A549 (cell line): ENCODE measurements at regions not wholly inside any gene's neighbourhood (a gene's known extent, or its start where the extent isn't known, plus 50 kb on each side); places are given as distances from the start of the nearest gene placed in this dataset.
"Not testable (repeated sequence)": the region's sequence is repeated elsewhere in the genome, so short reads cannot be mapped to it uniquely, and the experiment has no call there.

Source experiments
- ATAC-seq, 2 experiments: fragments of 200-7000 bp in 1 of 2; fragments of >200 bp in 1 of 2; cut with Nextera tagmentation in 1 of 2; cut with Tn5 transposase in 1 of 2; 3 replicates each; pipeline versions ENCODE4 v1.8.0 to v1.9.1; 2018 to 2020; ENCODE audit warnings: mild to moderate bottlenecking in 1 of 2, moderate library complexity in 1 of 2
- CTCF ChIA-PET: fragments of 300-600 bp; sonication (Branson Sonifier 250); formaldehyde crosslinking; extraction: SDS; loops from one replicate; lab custom pipeline; 2021; ENCODE audit warnings: antibody characterized with exemption, inconsistent platforms; lab: Yijun Ruan, JAX
- POLR2A ChIA-PET: fragments of 350-600 bp; formaldehyde crosslinking; extraction: SDS; loops from one replicate; lab custom pipeline; 2021; ENCODE audit warnings: antibody characterized with exemption, inconsistent platforms; lab: Yijun Ruan, JAX
- DNase-seq, 2 experiments: peaks; one replicate each; pipeline versions ENCODE4 v3.0.0 to v3.0.0-alpha.2; 2011 to 2016; ENCODE audit warnings: low read depth in 1 of 2, low spot score in 1 of 2
- FAIRE-seq: peaks from 2 replicates; lab custom pipeline; 2011; peaks lifted over from hg19 to GRCh38; lab: Jason Lieb, UNC
- H3K27ac ChIP-seq, 2 experiments: fragments of >200 bp; sonication (Bioruptor Twin); formaldehyde crosslinking; 3 replicates each; pipeline ENCODE4 v1.5.1; 2016 to 2017
- H3K4me1 ChIP-seq: fragments of >200 bp; sonication (Bioruptor Twin); formaldehyde crosslinking; 3 replicates; pipeline ENCODE4 v1.6.1; 2016
- H3K4me2 ChIP-seq: fragments of >200 bp; sonication (Bioruptor Twin); formaldehyde crosslinking; 3 replicates; pipeline ENCODE4 v1.6.1; 2016
- H3K4me3 ChIP-seq: fragments of >200 bp; sonication (Bioruptor Twin); formaldehyde crosslinking; 3 replicates; pipeline ENCODE4 v1.5.1; 2016
- H3K9me3 ChIP-seq: fragments of >200 bp; sonication (Bioruptor Twin); formaldehyde crosslinking; 3 replicates; pipeline ENCODE4 v1.6.1; 2016
- ATOH8 ChIP-seq: fragments of 250-450 bp; sonication (Bioruptor Pico); IDR thresholded peaks from 2 replicates; pipeline ENCODE4 v1.5.0; 2020; ENCODE audit warnings: low read depth, mild to moderate bottlenecking, moderate library complexity
- BHLHE40 ChIP-seq: IDR thresholded peaks from 2 replicates; pipeline ENCODE4 v1.6.1; 2012; ENCODE audit warnings: low read depth, low read length, inconsistent platforms
- CTCF ChIP-seq: fragments of >200 bp; sonication (Bioruptor Twin); formaldehyde crosslinking; IDR thresholded peaks from 3 replicates; pipeline ENCODE4 v1.5.1; 2016
- EHMT2 ChIP-seq: fragments of 200-600 bp; sonication (generic); IDR thresholded peaks from 2 replicates; pipeline ENCODE4 v1.6.1; 2016; ENCODE audit warnings: antibody characterized with exemption, low read depth, mild to moderate bottlenecking, moderate library complexity
- FOXS1 ChIP-seq: fragments of 250-450 bp; sonication (Bioruptor Pico); IDR thresholded peaks from 2 replicates; pipeline ENCODE4 v1.5.0; 2020; ENCODE audit warnings: mild to moderate bottlenecking, moderate library complexity
- JUN ChIP-seq, 2 experiments: fragments of >200 bp; sonication (Bioruptor Twin); formaldehyde crosslinking; IDR thresholded peaks; 2 replicates in 1 of 2; 3 replicates in 1 of 2; pipeline ENCODE4 v1.6.1; 2016 to 2017
- JUNB ChIP-seq: fragments of >200 bp; sonication (Bioruptor Twin); formaldehyde crosslinking; IDR thresholded peaks from 2 replicates; pipeline ENCODE4 v1.6.1; 2016
- KDM1A ChIP-seq: fragments of 200-600 bp; sonication (generic); IDR thresholded peaks from 2 replicates; pipeline ENCODE4 v1.6.1; 2016; ENCODE audit warnings: low read depth, mild to moderate bottlenecking
- KDM5A ChIP-seq: fragments of 200-600 bp; sonication (generic); IDR thresholded peaks from 2 replicates; pipeline ENCODE4 v1.6.1; 2016; ENCODE audit warnings: antibody characterized with exemption, mild to moderate bottlenecking
- MYC ChIP-seq: IDR thresholded peaks from 2 replicates; pipeline ENCODE4 v1.6.1; 2012; ENCODE audit warnings: mild to moderate bottlenecking, inconsistent platforms, low read length, improper control_type of control experiment, borderline replicate concordance
- NPAS2 ChIP-seq: fragments of 250-450 bp; sonication (Bioruptor Pico); IDR thresholded peaks from 2 replicates; pipeline ENCODE4 v1.8.0; 2022; ENCODE audit warnings: mild to moderate bottlenecking, moderate library complexity, borderline replicate concordance
- PHF8 ChIP-seq: fragments of 200-600 bp; sonication (generic); IDR thresholded peaks from 2 replicates; pipeline ENCODE4 v1.6.1; 2016; ENCODE audit warnings: low read depth, mild to moderate bottlenecking, antibody characterized with exemption, moderate library complexity, borderline replicate concordance
- POLR2A ChIP-seq: IDR thresholded peaks from 2 replicates; pipeline ENCODE4 v1.6.1; 2012; ENCODE audit warnings: mild to moderate bottlenecking, low read length
- RARB ChIP-seq: fragments of 250-450 bp; sonication (Bioruptor Pico); IDR thresholded peaks from 2 replicates; pipeline ENCODE4 v1.8.0; 2021; ENCODE audit warnings: mild to moderate bottlenecking, moderate library complexity
- SMC3 ChIP-seq: fragments of >200 bp; sonication (Bioruptor Twin); formaldehyde crosslinking; IDR thresholded peaks from 3 replicates; pipeline ENCODE4 v1.6.1; 2018; ENCODE audit warnings: inconsistent platforms
- TP53 ChIP-seq: fragments of 250-450 bp; sonication (Bioruptor Pico); IDR thresholded peaks from 2 replicates; pipeline ENCODE4 v1.5.0; 2021; ENCODE audit warnings: mild to moderate bottlenecking, moderate library complexity
- USF2 ChIP-seq: fragments of 450-650 bp; IDR thresholded peaks from 2 replicates; pipeline ENCODE4 v1.6.1; 2014; ENCODE audit warnings: antibody characterized with exemption
- WGBS: methylation state at CpG from one replicate; pipeline ENCODE4 v1.1.6; 2017; ENCODE audit errors: missing lambda C conversion rate; 5-methylcytosine and 5-hydroxymethylcytosine counted together

DNA sequence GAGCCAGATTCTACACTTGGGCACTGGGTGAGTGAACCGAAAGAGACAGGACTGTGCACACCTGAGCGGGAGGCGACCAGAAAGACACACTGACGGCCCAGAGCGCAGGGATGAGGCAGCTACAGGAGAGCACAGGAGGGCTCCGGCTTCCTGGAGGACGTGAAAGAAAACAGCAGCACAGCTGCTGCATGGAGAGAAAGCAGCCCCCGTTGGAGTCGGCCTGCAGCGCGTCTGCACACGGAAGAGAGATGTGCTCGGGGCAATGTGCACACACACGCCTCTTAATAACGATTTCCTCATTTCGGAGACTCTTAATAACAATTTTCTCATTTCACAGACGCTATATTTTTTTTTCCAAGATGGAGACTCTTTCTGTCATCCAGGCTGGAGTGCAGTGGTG, 160.4 kb downstream of the CTTN start:
- ChIA-PET POLR2A (no interaction called here), CTCF (interaction anchor here (2.1 kb wide), 1 partner anchor 9 kb away, joined by 5 read pairs; no protein-coding TSS in a partner anchor)
- DNase-seq (no peak), ATAC-seq (no peak; a peak in 1 of 6 replicates), FAIRE-seq (no peak)
- TF ChIP-seq TP53 (CRISPR knock-in tag): no peak
- TF ChIP-seq JUN (IDR thresholded peaks at IDR 0.05): no peak
- TF ChIP-seq KDM1A: no peak
- TF ChIP-seq JUNB: no peak
- no peak for TF ChIP-seq BHLHE40
- no peak for TF ChIP-seq EHMT2
- no peak for TF ChIP-seq SMC3
- no peak for TF ChIP-seq ATOH8 (CRISPR knock-in tag)
- TF ChIP-seq KDM5A: no peak
- TF ChIP-seq POLR2A: no peak
- H3K9me3 ChIP-seq: no peaks in the 10 kb centered on the region
- no peak overlapping the region for H3K4me2 ChIP-seq
- H3K4me3 ChIP-seq: no peak overlapping the region
- peaks cover 15% of the 10 kb centered on the region for H3K4me1 ChIP-seq
- no peak overlapping the region for H3K27ac ChIP-seq
- 94% methylated on average over 17 of the region's 17 CpGs for WGBS

DNA sequence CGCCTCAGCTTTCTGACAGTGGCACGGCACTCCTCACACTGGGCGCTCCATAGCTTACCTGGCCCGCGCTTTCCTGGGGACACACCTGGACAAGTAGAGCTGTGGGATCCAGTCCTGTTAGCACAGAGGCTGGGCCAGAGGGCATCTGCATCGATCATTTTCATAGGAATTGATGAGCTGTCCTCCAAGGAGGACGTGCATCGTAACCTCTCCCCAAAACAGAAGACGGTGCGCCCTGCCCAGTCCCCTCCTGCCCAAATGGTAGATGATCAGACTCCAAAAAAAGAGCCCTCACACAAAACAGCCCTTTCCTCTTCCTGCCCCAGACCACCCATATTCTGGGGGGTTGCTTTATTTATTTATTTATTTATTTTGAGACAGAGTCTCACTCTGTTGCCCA, 161.2 kb downstream of the CTTN start:
- DNase-seq: no peak
- no peak overlapping the region for H3K4me2 ChIP-seq
- ChIA-PET POLR2A (no interaction called here), CTCF (interaction anchor here (2.1 kb wide), 1 partner anchor 10 kb away, joined by 5 read pairs; no protein-coding TSS in a partner anchor)
- no peak overlapping the region for H3K27ac ChIP-seq
- WGBS: 79% methylated on average over 10 of the region's 10 CpGs
- H3K4me3 ChIP-seq: no peak overlapping the region
- FAIRE-seq: no peak
- no peak for ATAC-seq
- TF ChIP-seq NPAS2 (CRISPR knock-in tag) (no peak), FOXS1 (CRISPR knock-in tag) (no peak), MYC (no peak), POLR2A (no peak), RARB (CRISPR knock-in tag) (no peak), PHF8 (no peak), USF2 (no peak), CTCF (no peak)
- peaks cover 15% of the 10 kb centered on the region for H3K4me1 ChIP-seq
- H3K9me3 ChIP-seq: no peaks in the 10 kb centered on the region

DNA sequence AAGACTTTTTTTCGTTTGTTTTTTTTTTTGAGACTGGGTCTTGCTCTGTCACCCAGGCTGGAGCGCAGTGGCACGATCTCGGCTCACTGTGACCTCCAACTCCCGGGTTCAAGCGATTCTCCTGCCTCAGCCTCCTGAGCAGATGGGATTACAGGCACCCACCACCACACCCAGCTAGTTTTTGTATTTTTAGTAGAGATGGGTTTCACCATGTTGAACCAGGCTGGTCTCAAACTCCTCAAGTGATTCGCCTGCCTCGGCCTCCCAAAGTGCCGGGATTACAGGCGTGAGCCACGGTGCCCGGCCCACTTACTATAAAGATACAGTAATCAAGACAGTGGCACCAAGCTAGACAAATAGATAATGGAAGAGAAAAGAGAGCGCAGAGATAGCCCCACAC, 162.3 kb downstream of the CTTN start:
- H3K4me3 ChIP-seq, ATAC-seq, CTCF ChIA-PET, H3K9me3 ChIP-seq, FAIRE-seq, H3K27ac ChIP-seq, H3K4me2 ChIP-seq, DNase-seq: not testable (repeated sequence)
- POLR2A ChIA-PET: interaction anchor here (0.6 kb wide), 2 partner anchors 76 to 110 kb away, joined by 4 to 8 read pairs; no protein-coding TSS in a partner anchor
- WGBS: 89% methylated on average over 13 of the region's 13 CpGs
- peaks cover 15% of the 10 kb centered on the region for H3K4me1 ChIP-seq
